NCI-H1436 (cell line): ENCODE measurements at regions not wholly inside any gene's neighbourhood (a gene's known extent, or its start where the extent isn't known, plus 50 kb on each side); places are given as distances from the start of the nearest gene placed in this dataset.

ENCODE experiments used
- DNase-seq: peaks from one replicate; lab custom pipeline; 2025; lab: John Stamatoyannopoulos, UW

- no peak for DNase-seq
These were observed 56.4 kb upstream of the FAM20C start for GRCh38 chr7:135731-136645.

- no peak for DNase-seq
These were observed 55.1 kb upstream of the FAM20C start for GRCh38 chr7:137094-137891.

GRCh38 chr7:139131-139530 is 53.2 kb upstream of the FAM20C start:
- DNase-seq, result no peak

GRCh38 chr7:139561-140243 is 52.7 kb upstream of the FAM20C start:
- DNase-seq, result no peak

GRCh38 chr7:140996-141395 is 51.4 kb upstream of the FAM20C start:
- DNase-seq, result no peak

- no peak for DNase-seq
These were observed 50.0 kb upstream of the FAM20C start for GRCh38 chr7:142248-142941.
